SK-N-SH treated with all-trans-retinoic acid at 6 μM for 48 hours (cell line): ENCODE measurements at regions not wholly inside any gene's neighbourhood (a gene's known extent, or its start where the extent isn't known, plus 50 kb on each side); places are given as distances from the start of the nearest gene placed in this dataset.

Experiments
- ATAC-seq: fragments of 200-7000 bp; cut with Tn5 transposase; 3 replicates; pipeline ENCODE4 v1.9.1; 2020; ENCODE audit warnings: mild to moderate bottlenecking, moderate library complexity
- ARNTL ChIP-seq: fragments of 450-650 bp; formaldehyde crosslinking; IDR thresholded peaks from 2 replicates; pipeline ENCODE4 v1.5.0; 2020; ENCODE audit warnings: low read depth, mild to moderate bottlenecking, moderate library complexity, borderline replicate concordance
- BACH2 ChIP-seq: fragments of 250-450 bp; sonication (Bioruptor Pico); IDR thresholded peaks from 2 replicates; pipeline ENCODE4 v1.9.0; 2021; ENCODE audit warnings: mild to moderate bottlenecking, borderline replicate concordance
- CREB5 ChIP-seq: fragments of 250-450 bp; sonication (Bioruptor Pico); IDR thresholded peaks from 2 replicates; pipeline ENCODE4 v1.5.1; 2020; ENCODE audit warnings: low read depth, mild to moderate bottlenecking, moderate library complexity
- CSDC2 ChIP-seq: fragments of 250-450 bp; sonication (Bioruptor Pico); IDR thresholded peaks from 2 replicates; pipeline ENCODE4 v1.5.0; 2020; ENCODE audit warnings: mild to moderate bottlenecking, moderate library complexity
- CSRNP3 ChIP-seq: fragments of 250-450 bp; sonication (Bioruptor Pico); IDR thresholded peaks from 2 replicates; pipeline ENCODE4 v1.5.1; 2021; ENCODE audit warnings: mild to moderate bottlenecking, moderate library complexity
- ESRRG ChIP-seq: fragments of 250-450 bp; sonication (Bioruptor Pico); IDR thresholded peaks from 2 replicates; pipeline ENCODE4 v1.6.1; 2021; ENCODE audit warnings: mild to moderate bottlenecking
- GLIS3 ChIP-seq: fragments of 250-450 bp; sonication (Bioruptor Pico); IDR thresholded peaks from 2 replicates; pipeline ENCODE4 v1.5.0; 2020; ENCODE audit warnings: mild to moderate bottlenecking, moderate library complexity
- ISL1 ChIP-seq: fragments of 250-450 bp; sonication (Bioruptor Pico); IDR thresholded peaks from 2 replicates; pipeline ENCODE4 v2.1.2; 2022; ENCODE audit warnings: mild to moderate bottlenecking, moderate library complexity
- PATZ1 ChIP-seq: fragments of 250-450 bp; sonication (Bioruptor Pico); IDR thresholded peaks from 2 replicates; pipeline ENCODE4 v1.8.0; 2020; ENCODE audit warnings: mild to moderate bottlenecking, moderate library complexity, borderline replicate concordance
- PPARA ChIP-seq: fragments of 250-450 bp; sonication (Bioruptor Pico); IDR thresholded peaks from 2 replicates; pipeline ENCODE4 v1.5.0; 2020; ENCODE audit warnings: mild to moderate bottlenecking, borderline replicate concordance
- RARB ChIP-seq: fragments of 250-450 bp; sonication (Bioruptor Pico); IDR thresholded peaks from 2 replicates; pipeline ENCODE4 v1.8.0; 2021; ENCODE audit warnings: mild to moderate bottlenecking, moderate library complexity
- SNAI2 ChIP-seq: fragments of 250-450 bp; sonication (Bioruptor Pico); IDR thresholded peaks from 2 replicates; pipeline ENCODE4 v1.5.0; 2020; ENCODE audit warnings: mild to moderate bottlenecking, moderate library complexity
- TCF4 ChIP-seq: fragments of 250-450 bp; sonication (Bioruptor Pico); IDR thresholded peaks from 2 replicates; pipeline ENCODE4 v1.8.0; 2021; ENCODE audit warnings: mild to moderate bottlenecking, moderate library complexity, borderline replicate concordance
- TOX ChIP-seq: fragments of 250-450 bp; sonication (Bioruptor Pico); IDR thresholded peaks from 2 replicates; pipeline ENCODE4 v1.8.0; 2021; ENCODE audit warnings: mild to moderate bottlenecking, moderate library complexity, borderline replicate concordance
- TSHZ2 ChIP-seq: fragments of 250-450 bp; sonication (Bioruptor Pico); IDR thresholded peaks from 2 replicates; pipeline ENCODE4 v1.5.0; 2020; ENCODE audit warnings: mild to moderate bottlenecking, moderate library complexity
- ZC3H10 ChIP-seq: fragments of 250-450 bp; sonication (Bioruptor Pico); IDR thresholded peaks from 2 replicates; pipeline ENCODE4 v1.5.1; 2021; ENCODE audit warnings: mild to moderate bottlenecking, moderate library complexity
- ZFP3 ChIP-seq: fragments of 250-450 bp; sonication (Bioruptor Pico); IDR thresholded peaks from 2 replicates; pipeline ENCODE4 v1.5.0; 2020; ENCODE audit warnings: mild to moderate bottlenecking, moderate library complexity
- ZFP30 ChIP-seq: fragments of 450-650 bp; formaldehyde crosslinking; IDR thresholded peaks from 2 replicates; pipeline ENCODE4 v1.5.0; 2022; ENCODE audit warnings: mild to moderate bottlenecking, moderate library complexity
- ZNF8 ChIP-seq: fragments of 450-650 bp; formaldehyde crosslinking; IDR thresholded peaks from 2 replicates; pipeline ENCODE4 v1.5.0; 2020; ENCODE audit warnings: mild to moderate bottlenecking, moderate library complexity
- TF ChIP-seq, protein P1 (sequence below): fragments of 250-450 bp; sonication (Bioruptor Pico); IDR thresholded peaks from 2 replicates; pipeline ENCODE4 v1.8.0; 2021; ENCODE audit warnings: low read depth, mild to moderate bottlenecking, moderate library complexity, borderline replicate concordance

GRCh38 chr18:11368020-11368419, 218.7 kb upstream of the PIEZO2 start:
- TF ChIP-seq GLIS3 (CRISPR knock-in tag) (no peak), ZNF8 (CRISPR knock-in tag) (no peak), RARB (CRISPR knock-in tag) (no peak), BACH2 (CRISPR knock-in tag) (no peak), TOX (CRISPR knock-in tag) (no peak), ARNTL (CRISPR knock-in tag) (no peak), SNAI2 (no peak), ZFP30 (CRISPR knock-in tag) (no peak), CREB5 (CRISPR knock-in tag) (no peak), ZC3H10 (no peak)
- TF ChIP-seq, protein P1, sequence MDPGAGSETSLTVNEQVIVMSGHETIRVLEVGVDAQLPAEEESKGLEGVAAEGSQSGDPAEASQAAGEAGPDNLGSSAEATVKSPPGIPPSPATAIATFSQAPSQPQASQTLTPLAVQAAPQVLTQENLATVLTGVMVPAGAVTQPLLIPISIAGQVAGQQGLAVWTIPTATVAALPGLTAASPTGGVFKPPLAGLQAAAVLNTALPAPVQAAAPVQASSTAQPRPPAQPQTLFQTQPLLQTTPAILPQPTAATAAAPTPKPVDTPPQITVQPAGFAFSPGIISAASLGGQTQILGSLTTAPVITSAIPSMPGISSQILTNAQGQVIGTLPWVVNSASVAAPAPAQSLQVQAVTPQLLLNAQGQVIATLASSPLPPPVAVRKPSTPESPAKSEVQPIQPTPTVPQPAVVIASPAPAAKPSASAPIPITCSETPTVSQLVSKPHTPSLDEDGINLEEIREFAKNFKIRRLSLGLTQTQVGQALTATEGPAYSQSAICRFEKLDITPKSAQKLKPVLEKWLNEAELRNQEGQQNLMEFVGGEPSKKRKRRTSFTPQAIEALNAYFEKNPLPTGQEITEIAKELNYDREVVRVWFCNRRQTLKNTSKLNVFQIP (CRISPR knock-in tag), result no peak
- ATAC-seq, result no peak

- no peak for ATAC-seq
- TF ChIP-seq TSHZ2, result no peak
- TF ChIP-seq PPARA (CRISPR knock-in tag), result no peak
- no peak for TF ChIP-seq CSRNP3 (CRISPR knock-in tag)
- TF ChIP-seq ZC3H10, result no peak
- TF ChIP-seq GLIS3 (CRISPR knock-in tag), result no peak
- TF ChIP-seq ESRRG, result no peak
- TF ChIP-seq, protein P1 (CRISPR knock-in tag), result no peak
- no peak for TF ChIP-seq ISL1
- TF ChIP-seq PATZ1 (CRISPR knock-in tag), result no peak
- no peak for TF ChIP-seq ARNTL (CRISPR knock-in tag)
- no peak for TF ChIP-seq BACH2 (CRISPR knock-in tag)
- TF ChIP-seq CREB5 (CRISPR knock-in tag), result no peak
- no peak for TF ChIP-seq SNAI2
- TF ChIP-seq CSDC2, result no peak
- TF ChIP-seq ZFP3, result no peak
- TF ChIP-seq TCF4 (CRISPR knock-in tag), result no peak
- TF ChIP-seq TOX (CRISPR knock-in tag), result no peak
- TF ChIP-seq ZNF8 (CRISPR knock-in tag), result no peak
These were observed 218.0 kb upstream of the PIEZO2 start for GRCh38 chr18:11367351-11367750.
